GM23338 (cell line): ENCODE measurements at regions not wholly inside any gene's neighbourhood (a gene's known extent, or its start where the extent isn't known, plus 50 kb on each side); places are given as distances from the start of the nearest gene placed in this dataset.

Experiments
- ATAC-seq: fragments of 200-7000 bp; cut with Tn5 transposase; 3 replicates; pipeline ENCODE4 v1.9.1; 2020
- DNase-seq: peaks from one replicate; pipeline ENCODE4 v3.0.0-alpha.2; 2015; ENCODE audit warnings: low spot score
- H2AFZ ChIP-seq: fragments of 200-600 bp; sonication (generic); 2 replicates; pipeline ENCODE4 v1.8.0; 2016; ENCODE audit warnings: antibody characterized with exemption, mild to moderate bottlenecking, moderate library complexity
- H3F3A ChIP-seq: fragments of 200-600 bp; sonication (generic); replicated peaks from 2 replicates; pipeline ENCODE4 v1.8.0; 2017; ENCODE audit warnings: antibody characterized with exemption, mixed run types, low read depth
- H3K27ac ChIP-seq: fragments of 200-600 bp; sonication (generic); 2 replicates; pipeline ENCODE4 v1.6.1; 2016; ENCODE audit warnings: low read depth
- H3K27me3 ChIP-seq: fragments of 200-600 bp; sonication (generic); 2 replicates; pipeline ENCODE4 v1.8.0; 2016; ENCODE audit warnings: mild to moderate bottlenecking, mixed run types, moderate library complexity; ENCODE audit not compliant: insufficient read depth
- H3K36me3 ChIP-seq: fragments of 200-600 bp; sonication (generic); 2 replicates; pipeline ENCODE4 v1.8.0; 2016; ENCODE audit warnings: mild to moderate bottlenecking; ENCODE audit not compliant: insufficient read depth
- H3K4me1 ChIP-seq: fragments of 200-600 bp; sonication (generic); 2 replicates; pipeline ENCODE4 v1.8.0; 2016; ENCODE audit warnings: mild to moderate bottlenecking, moderate library complexity; ENCODE audit not compliant: insufficient read depth
- H3K4me2 ChIP-seq: fragments of 200-600 bp; sonication (generic); 2 replicates; pipeline ENCODE4 v1.7.1; 2017; ENCODE audit warnings: mixed run types
- H3K4me3 ChIP-seq: fragments of 200-600 bp; sonication (generic); 2 replicates; pipeline ENCODE4 v1.6.1; 2016; ENCODE audit warnings: mixed run types
- H3K79me2 ChIP-seq: fragments of 200-600 bp; sonication (generic); replicated peaks from 2 replicates; pipeline ENCODE4 v1.8.0; 2017; ENCODE audit warnings: mild to moderate bottlenecking; ENCODE audit not compliant: insufficient read depth
- H3K9me2 ChIP-seq: fragments of 200-600 bp; sonication (generic); 2 replicates; pipeline ENCODE4 v1.8.0; 2017; ENCODE audit not compliant: insufficient read depth
- H4K20me1 ChIP-seq: fragments of 200-600 bp; sonication (generic); replicated peaks from 2 replicates; pipeline ENCODE4 v1.8.0; 2017; ENCODE audit warnings: mild to moderate bottlenecking; ENCODE audit not compliant: insufficient read depth
- H3K27ac Mint-ChIP-seq: 2 replicates; pipeline ENCODE4 v1.8.0; 2020; ENCODE audit warnings: inconsistent platforms, mild to moderate bottlenecking, moderate library complexity, mixed read lengths
- H3K27me3 Mint-ChIP-seq: 3 replicates; pipeline ENCODE4 v1.8.0; 2022; ENCODE audit warnings: low read depth, mild to moderate bottlenecking, moderate library complexity, mixed read lengths, inconsistent platforms; ENCODE audit not compliant: insufficient read depth, poor library complexity
- H3K36me3 Mint-ChIP-seq: 3 replicates; pipeline ENCODE4 v1.8.0; 2021; ENCODE audit warnings: low read depth, mild to moderate bottlenecking, inconsistent platforms, moderate library complexity, mixed read lengths
- H3K4me1 Mint-ChIP-seq: 3 replicates; pipeline ENCODE4 v1.8.0; 2020; ENCODE audit warnings: mild to moderate bottlenecking, inconsistent platforms, mixed read lengths
- H3K4me3 Mint-ChIP-seq: 3 replicates; pipeline ENCODE4 v1.8.0; 2021; ENCODE audit warnings: moderate library complexity, mild to moderate bottlenecking, inconsistent platforms, mixed read lengths
- H3K9me3 Mint-ChIP-seq: 3 replicates; pipeline ENCODE4 v1.8.0; 2020; ENCODE audit warnings: moderate library complexity, mild to moderate bottlenecking, inconsistent platforms, mixed read lengths
- EZH2 ChIP-seq: fragments of 200-600 bp; sonication (generic); IDR thresholded peaks from one replicate; pipeline ENCODE4 v1.8.0; 2017; ENCODE audit warnings: antibody characterized with exemption, mild to moderate bottlenecking, low read depth; ENCODE audit not compliant: unreplicated experiment
- EZH2phosphoT487 ChIP-seq: fragments of 200-600 bp; sonication (generic); IDR thresholded peaks from one replicate; pipeline ENCODE4 v1.8.1; 2018; ENCODE audit warnings: antibody characterized with exemption; ENCODE audit not compliant: unreplicated experiment
- JUNB ChIP-seq: IDR thresholded peaks from one replicate; pipeline ENCODE4 v1.6.1; 2016; ENCODE audit warnings: antibody characterized with exemption; ENCODE audit not compliant: unreplicated experiment
- NANOG ChIP-seq: IDR thresholded peaks from 2 replicates; pipeline ENCODE4 v1.6.1; 2016; ENCODE audit warnings: antibody characterized with exemption, borderline replicate concordance
- POLR2AphosphoS5 ChIP-seq: IDR thresholded peaks from 2 replicates; pipeline ENCODE4 v1.6.1; 2016; ENCODE audit warnings: antibody characterized with exemption, low read depth
- STAT1 ChIP-seq: IDR thresholded peaks from one replicate; pipeline ENCODE4 v1.6.1; 2016; ENCODE audit warnings: antibody characterized with exemption; ENCODE audit not compliant: unreplicated experiment
- TF ChIP-seq, protein P1 (sequence below): fragments of 250-450 bp; sonication (Bioruptor Pico); IDR thresholded peaks from 2 replicates; pipeline ENCODE4 v1.5.0; 2020; ENCODE audit warnings: mild to moderate bottlenecking, moderate library complexity
- TF ChIP-seq, protein P2 (sequence below), 2 experiments: fragments of 200-600 bp in 1 of 2; sonication (generic) in 1 of 2; conservative IDR thresholded peaks; 2 replicates each; pipeline versions ENCODE4 v1.5.1 to v1.6.1; 2016 to 2017; ENCODE audit warnings: antibody characterized with exemption in 2 of 2, low read depth in 2 of 2, mild to moderate bottlenecking in 2 of 2, moderate library complexity in 1 of 2
- TF ChIP-seq, protein P3 (sequence below): IDR thresholded peaks from one replicate; pipeline ENCODE4 v1.6.1; 2018; ENCODE audit warnings: antibody characterized with exemption; ENCODE audit not compliant: unreplicated experiment

DNA sequence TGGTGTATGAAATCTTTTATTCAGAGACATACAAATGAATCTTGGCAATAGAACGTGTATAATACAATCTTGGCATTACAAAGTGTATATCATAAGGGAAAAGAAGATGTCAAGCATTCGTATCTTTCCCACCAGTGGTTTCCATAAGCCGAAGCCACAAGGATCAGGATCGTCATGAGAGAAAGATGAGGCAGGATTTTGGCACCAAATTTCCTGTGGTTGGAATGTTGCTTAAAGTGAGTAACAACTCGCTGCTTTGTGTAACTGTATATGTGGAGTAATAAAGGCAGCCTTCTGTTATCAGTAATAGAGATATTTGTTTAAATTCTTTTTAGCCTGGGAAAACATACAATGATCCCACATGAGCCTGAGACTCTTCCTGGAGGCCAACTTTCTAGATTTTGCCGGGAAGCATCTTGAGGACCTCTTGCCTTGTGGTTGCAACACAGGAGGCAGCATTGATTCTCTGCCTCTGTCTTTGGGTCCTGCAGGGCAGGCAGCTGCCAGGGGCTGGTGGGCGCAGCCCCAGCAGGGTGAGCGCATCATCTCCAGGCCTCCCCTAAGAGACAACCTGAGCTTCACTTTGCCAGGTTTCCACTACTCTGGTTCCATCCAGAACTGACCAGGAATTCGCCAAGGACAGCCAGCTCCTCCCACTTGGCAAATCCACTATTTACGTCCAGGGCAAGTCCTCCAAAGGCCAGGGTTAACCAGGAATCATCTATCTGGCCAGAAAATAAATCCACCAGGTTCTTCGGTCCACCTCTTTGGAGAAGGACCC lies 230.9 kb upstream of the SULF2 start:
- no peak overlapping the region for H3K4me2 ChIP-seq

More for the DNA sequence above, 230.9 kb upstream of the SULF2 start:
- H3K79me2 ChIP-seq = no peaks in the 10 kb centered on the region
- no peaks in the 10 kb centered on the region for H4K20me1 ChIP-seq
- no peak overlapping the region for H3K4me3 Mint-ChIP-seq
- ATAC-seq (no peak), DNase-seq (no peak)
- H3K4me1 Mint-ChIP-seq = no peaks in the 10 kb centered on the region; the same call in 1 of the 3 replicates
- H3K4me1 ChIP-seq = no peaks in the 10 kb centered on the region
- H3K4me3 ChIP-seq = no peak overlapping the region
- peaks cover 6% of the 10 kb centered on the region for H3K27me3 Mint-ChIP-seq
- H3K9me3 Mint-ChIP-seq = peaks cover 17% of the 10 kb centered on the region
- H3K9me2 ChIP-seq = 0 out of 2 replicates have a peak, but pooled peaks cover 3% of the 10 kb centered on the region
- H2AFZ ChIP-seq = no peak overlapping the region
- H3K27me3 ChIP-seq = no peaks in the 10 kb centered on the region
- H3K36me3 ChIP-seq = no peaks in the 10 kb centered on the region
- H3F3A ChIP-seq = no peaks in the 10 kb centered on the region
- H3K36me3 Mint-ChIP-seq = no peaks in the 10 kb centered on the region
- H3K27ac ChIP-seq = no peak overlapping the region
- TF ChIP-seq, protein P1, sequence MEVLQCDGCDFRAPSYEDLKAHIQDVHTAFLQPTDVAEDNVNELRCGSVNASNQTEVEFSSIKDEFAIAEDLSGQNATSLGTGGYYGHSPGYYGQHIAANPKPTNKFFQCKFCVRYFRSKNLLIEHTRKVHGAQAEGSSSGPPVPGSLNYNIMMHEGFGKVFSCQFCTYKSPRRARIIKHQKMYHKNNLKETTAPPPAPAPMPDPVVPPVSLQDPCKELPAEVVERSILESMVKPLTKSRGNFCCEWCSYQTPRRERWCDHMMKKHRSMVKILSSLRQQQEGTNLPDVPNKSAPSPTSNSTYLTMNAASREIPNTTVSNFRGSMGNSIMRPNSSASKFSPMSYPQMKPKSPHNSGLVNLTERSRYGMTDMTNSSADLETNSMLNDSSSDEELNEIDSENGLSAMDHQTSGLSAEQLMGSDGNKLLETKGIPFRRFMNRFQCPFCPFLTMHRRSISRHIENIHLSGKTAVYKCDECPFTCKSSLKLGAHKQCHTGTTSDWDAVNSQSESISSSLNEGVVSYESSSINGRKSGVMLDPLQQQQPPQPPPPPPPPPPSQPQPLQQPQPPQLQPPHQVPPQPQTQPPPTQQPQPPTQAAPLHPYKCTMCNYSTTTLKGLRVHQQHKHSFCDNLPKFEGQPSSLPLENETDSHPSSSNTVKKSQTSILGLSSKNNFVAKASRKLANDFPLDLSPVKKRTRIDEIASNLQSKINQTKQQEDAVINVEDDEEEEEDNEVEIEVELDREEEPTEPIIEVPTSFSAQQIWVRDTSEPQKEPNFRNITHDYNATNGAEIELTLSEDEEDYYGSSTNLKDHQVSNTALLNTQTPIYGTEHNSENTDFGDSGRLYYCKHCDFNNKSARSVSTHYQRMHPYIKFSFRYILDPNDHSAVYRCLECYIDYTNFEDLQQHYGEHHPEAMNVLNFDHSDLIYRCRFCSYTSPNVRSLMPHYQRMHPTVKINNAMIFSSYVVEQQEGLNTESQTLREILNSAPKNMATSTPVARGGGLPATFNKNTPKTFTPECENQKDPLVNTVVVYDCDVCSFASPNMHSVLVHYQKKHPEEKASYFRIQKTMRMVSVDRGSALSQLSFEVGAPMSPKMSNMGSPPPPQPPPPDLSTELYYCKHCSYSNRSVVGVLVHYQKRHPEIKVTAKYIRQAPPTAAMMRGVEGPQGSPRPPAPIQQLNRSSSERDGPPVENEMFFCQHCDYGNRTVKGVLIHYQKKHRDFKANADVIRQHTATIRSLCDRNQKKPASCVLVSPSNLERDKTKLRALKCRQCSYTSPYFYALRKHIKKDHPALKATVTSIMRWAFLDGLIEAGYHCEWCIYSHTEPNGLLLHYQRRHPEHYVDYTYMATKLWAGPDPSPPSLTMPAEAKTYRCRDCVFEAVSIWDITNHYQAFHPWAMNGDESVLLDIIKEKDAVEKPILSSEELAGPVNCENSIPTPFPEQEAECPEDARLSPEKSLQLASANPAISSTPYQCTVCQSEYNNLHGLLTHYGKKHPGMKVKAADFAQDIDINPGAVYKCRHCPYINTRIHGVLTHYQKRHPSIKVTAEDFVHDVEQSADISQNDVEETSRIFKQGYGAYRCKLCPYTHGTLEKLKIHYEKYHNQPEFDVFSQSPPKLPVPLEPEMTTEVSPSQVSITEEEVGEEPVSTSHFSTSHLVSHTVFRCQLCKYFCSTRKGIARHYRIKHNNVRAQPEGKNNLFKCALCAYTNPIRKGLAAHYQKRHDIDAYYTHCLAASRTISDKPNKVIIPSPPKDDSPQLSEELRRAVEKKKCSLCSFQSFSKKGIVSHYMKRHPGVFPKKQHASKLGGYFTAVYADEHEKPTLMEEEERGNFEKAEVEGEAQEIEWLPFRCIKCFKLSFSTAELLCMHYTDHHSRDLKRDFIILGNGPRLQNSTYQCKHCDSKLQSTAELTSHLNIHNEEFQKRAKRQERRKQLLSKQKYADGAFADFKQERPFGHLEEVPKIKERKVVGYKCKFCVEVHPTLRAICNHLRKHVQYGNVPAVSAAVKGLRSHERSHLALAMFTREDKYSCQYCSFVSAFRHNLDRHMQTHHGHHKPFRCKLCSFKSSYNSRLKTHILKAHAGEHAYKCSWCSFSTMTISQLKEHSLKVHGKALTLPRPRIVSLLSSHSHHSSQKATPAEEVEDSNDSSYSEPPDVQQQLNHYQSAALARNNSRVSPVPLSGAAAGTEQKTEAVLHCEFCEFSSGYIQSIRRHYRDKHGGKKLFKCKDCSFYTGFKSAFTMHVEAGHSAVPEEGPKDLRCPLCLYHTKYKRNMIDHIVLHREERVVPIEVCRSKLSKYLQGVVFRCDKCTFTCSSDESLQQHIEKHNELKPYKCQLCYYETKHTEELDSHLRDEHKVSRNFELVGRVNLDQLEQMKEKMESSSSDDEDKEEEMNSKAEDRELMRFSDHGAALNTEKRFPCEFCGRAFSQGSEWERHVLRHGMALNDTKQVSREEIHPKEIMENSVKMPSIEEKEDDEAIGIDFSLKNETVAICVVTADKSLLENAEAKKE = no peak
- TF ChIP-seq STAT1 = no peak
- TF ChIP-seq EZH2phosphoT487 = no peak
- TF ChIP-seq POLR2AphosphoS5 = no peak
- no peak for TF ChIP-seq NANOG
- TF ChIP-seq JUNB = no peak
- no peak for TF ChIP-seq EZH2
- TF ChIP-seq, protein P2, sequence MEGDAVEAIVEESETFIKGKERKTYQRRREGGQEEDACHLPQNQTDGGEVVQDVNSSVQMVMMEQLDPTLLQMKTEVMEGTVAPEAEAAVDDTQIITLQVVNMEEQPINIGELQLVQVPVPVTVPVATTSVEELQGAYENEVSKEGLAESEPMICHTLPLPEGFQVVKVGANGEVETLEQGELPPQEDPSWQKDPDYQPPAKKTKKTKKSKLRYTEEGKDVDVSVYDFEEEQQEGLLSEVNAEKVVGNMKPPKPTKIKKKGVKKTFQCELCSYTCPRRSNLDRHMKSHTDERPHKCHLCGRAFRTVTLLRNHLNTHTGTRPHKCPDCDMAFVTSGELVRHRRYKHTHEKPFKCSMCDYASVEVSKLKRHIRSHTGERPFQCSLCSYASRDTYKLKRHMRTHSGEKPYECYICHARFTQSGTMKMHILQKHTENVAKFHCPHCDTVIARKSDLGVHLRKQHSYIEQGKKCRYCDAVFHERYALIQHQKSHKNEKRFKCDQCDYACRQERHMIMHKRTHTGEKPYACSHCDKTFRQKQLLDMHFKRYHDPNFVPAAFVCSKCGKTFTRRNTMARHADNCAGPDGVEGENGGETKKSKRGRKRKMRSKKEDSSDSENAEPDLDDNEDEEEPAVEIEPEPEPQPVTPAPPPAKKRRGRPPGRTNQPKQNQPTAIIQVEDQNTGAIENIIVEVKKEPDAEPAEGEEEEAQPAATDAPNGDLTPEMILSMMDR (conservative IDR thresholded peaks at IDR 0.05; ENCODE audit: low read depth in 2 of 2) = no peak
- TF ChIP-seq, protein P3, sequence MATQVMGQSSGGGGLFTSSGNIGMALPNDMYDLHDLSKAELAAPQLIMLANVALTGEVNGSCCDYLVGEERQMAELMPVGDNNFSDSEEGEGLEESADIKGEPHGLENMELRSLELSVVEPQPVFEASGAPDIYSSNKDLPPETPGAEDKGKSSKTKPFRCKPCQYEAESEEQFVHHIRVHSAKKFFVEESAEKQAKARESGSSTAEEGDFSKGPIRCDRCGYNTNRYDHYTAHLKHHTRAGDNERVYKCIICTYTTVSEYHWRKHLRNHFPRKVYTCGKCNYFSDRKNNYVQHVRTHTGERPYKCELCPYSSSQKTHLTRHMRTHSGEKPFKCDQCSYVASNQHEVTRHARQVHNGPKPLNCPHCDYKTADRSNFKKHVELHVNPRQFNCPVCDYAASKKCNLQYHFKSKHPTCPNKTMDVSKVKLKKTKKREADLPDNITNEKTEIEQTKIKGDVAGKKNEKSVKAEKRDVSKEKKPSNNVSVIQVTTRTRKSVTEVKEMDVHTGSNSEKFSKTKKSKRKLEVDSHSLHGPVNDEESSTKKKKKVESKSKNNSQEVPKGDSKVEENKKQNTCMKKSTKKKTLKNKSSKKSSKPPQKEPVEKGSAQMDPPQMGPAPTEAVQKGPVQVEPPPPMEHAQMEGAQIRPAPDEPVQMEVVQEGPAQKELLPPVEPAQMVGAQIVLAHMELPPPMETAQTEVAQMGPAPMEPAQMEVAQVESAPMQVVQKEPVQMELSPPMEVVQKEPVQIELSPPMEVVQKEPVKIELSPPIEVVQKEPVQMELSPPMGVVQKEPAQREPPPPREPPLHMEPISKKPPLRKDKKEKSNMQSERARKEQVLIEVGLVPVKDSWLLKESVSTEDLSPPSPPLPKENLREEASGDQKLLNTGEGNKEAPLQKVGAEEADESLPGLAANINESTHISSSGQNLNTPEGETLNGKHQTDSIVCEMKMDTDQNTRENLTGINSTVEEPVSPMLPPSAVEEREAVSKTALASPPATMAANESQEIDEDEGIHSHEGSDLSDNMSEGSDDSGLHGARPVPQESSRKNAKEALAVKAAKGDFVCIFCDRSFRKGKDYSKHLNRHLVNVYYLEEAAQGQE = no peak
- H3K27ac Mint-ChIP-seq = no peak overlapping the region
